Activated CD4-positive, CD25-positive, alpha-beta regulatory T cell treated with anti-CD3 and anti-CD28 coated beads, Interleukin-2, amount 50 U/mL, for 16 hours (primary cell): ENCODE measurements at regions not wholly inside any gene's neighbourhood (a gene's known extent, or its start where the extent isn't known, plus 50 kb on each side); places are given as distances from the start of the nearest gene placed in this dataset.

Experiments
- DNase-seq: peaks from one replicate; pipeline ENCODE4 v3.0.0-alpha.2; 2020; ENCODE audit warnings: low read depth, low spot score

DNA sequence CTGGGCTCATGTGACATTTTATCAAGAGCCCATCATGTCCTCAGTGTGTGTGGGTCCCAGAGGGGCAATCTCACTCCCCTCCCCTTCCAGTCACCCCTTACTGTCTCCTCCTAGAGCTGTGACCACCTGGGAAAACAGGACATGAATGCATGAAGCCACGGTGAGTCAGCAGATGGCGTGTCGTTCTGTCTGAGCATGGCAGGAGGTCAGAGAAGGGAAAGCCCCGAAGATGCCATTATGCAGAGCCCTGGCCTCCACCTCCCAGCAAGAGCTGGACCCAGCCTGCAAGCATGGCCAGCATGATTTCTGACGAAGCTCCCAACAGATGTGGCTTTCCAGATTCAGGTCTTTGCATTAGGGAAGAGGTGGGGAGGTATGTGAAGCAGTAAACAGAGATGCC is 118.5 kb downstream of the TLE3 start:
- DNase-seq = no peak

DNA sequence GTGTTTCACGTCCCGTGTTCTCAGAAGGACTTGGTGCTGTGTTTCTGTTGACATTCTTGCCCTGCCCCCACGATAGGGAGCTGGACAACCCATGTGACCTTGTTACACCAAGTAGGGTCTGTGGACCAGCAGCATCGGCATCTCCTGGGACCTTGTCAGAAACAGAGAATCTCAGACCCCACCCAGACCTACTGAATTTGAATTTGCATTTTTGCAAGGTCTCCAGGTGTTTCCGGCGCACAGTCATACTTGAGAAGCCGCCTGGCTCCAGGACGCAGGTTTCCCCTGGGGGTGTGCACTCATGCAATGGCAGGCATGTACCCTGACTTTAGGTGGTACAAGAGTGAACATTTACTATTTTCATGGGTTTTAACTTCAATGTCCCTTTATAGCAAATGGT is 117.9 kb downstream of the TLE3 start:
- no peak for DNase-seq

DNA sequence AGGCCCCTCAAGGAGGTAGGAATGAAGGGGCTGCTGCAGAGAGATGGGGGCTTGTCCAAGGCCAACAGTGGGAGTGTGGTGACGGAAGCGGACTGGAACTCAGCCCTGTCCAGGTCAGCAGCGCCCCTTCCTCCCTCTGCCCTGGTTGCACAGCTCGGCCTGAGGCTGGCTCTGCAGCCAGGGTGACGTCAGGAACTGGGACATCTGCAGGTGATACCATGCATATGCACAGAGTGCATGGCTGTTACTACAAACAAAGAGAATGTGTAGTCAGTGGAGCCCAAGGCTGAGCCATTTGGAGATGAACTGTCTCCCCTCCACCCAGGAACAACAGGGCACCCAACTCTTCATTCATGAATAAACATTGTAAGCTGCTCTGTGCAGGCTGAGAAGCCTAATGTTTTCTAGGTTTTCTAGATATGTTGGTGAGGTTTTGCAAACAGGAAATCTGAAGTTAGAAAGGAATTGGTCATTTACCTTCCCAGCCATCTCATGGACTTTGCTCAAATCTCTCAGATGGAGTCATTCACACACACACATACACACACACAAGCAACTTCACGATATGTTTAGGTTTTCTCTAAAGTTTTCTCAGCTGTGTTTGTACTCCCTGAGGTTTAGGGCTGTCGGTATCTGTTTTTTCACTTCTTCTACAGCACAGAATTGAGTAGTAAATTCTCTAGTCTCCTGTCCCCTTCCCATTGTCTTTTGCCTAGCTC is 117.2 kb downstream of the TLE3 start:
- DNase-seq = no peak

DNA sequence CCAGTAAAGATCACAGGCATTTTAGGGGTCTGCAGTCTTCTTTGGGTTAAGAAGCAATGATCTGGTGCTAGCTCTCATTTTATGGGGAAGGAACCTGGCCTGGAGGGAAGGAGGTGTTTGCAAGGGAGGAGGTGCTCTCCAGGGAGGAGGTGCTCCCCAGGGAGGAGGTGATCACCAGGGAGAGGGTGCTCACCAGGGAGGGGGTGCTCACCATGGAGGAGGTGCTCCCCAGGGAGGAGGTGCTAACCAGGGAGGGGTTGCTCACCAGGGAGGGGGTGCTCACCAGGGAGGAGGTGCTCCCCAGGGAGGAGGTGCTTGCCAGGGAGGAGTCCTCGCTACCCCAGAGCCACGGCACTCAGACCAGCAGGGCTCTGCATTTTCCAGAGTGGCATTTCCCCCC is 115.7 kb downstream of the TLE3 start:
- DNase-seq = no peak

DNA sequence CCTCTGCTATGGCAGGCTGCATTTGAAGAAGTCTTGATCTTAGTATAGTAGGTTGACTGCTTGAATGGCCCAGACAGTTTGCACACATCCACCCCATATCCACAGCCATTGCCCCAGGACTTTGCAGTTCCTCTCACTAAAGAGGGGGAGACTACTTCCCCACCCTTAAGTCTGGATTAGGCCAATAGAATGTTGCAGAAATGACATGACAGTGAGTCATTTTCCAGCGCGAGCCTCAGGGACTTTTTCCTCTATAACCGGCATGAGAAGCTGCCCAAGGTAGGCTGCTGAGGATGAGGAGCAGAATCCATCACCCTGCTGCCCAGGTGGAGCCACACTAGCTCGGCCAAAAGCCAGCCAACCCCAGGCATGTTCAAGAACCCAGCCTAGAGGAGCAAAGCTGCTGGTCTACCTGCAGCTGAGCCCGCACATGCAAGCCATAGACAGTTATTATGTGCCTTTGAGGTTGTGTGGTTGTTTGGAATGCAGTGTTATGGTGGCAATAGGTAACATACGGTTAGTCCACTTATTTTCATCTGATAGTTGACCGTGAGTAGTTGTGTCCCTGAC is 113.9 kb downstream of the TLE3 start:
- DNase-seq = no peak

DNA sequence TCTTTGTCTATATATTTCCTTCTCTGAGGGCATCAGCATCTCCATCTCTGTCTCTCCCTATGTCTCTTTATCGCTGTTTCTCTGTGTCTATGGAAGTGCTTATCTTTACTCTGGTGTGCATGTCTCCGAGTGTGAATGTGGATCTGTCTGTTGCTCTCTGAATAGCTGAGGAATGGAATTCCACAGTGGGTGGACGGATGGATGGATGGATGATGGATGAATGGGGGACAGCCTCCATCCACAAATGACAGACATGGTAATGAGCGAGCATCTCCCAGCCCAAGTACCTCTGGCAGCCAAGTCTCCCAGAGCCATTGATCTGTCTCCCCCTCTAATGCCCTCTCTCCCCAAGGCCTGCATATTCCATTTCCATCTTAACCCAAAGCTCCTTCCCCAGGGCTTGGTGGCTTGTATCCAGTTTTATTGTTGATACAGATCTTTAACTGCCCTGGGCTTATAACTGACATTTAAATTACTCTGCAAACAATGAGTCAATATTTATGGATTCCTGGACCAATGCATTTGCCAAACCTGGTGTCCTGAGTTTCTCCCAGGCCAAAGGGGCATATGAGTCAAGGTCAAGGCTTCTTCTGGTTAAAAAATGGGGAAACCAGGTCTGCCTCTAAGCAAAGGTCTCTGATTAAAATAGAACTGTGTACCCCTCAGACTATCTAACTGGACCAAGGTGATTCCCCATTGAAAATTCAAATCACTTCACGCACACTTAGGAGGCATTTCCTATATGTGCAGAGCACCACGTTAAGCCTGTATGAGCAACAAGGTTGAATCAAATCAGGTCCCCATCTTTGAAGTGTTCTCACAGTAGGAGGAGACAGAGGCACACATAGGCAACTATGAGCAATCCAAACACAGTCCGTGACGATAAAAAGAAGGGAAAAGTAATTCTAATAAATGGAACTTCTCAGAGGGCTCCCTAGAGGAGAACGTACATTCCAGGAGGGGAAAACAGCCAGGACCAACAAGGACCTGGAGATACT is 109.9 kb downstream of the TLE3 start:
- DNase-seq = no peak

DNA sequence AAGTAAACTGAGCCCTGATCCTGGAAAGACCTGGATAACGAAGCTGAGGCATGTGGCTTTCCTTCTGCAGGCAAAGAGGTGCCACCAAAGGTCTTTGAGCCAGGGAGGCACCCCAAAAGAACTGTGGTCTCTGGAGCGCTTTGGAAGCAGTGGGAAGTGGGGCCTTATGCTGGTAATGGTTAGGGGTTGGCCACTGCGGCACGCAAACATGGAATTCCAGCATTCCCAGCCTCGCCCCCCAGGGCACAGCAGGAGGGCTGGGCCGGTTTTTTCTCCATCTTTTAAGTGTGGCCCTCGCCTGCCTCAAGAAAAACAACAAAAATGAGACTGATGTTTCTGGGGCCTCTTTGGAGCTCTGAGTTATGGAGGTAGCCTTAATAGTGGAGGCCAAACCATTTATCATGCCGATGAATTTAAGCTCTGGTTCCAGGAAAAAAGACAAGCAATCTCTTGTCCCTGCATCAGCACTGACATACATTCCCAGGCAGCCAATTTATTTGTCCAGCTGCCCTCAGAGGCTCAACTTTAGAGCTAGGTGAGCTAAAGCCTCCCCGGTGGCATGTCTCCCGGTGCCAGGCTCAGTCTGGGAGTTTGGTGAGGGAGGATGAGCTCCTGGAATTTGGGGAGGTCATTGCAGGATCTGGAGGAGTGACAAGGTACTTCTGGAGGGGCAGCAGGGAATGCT is 109.0 kb downstream of the TLE3 start:
- no peak for DNase-seq

DNA sequence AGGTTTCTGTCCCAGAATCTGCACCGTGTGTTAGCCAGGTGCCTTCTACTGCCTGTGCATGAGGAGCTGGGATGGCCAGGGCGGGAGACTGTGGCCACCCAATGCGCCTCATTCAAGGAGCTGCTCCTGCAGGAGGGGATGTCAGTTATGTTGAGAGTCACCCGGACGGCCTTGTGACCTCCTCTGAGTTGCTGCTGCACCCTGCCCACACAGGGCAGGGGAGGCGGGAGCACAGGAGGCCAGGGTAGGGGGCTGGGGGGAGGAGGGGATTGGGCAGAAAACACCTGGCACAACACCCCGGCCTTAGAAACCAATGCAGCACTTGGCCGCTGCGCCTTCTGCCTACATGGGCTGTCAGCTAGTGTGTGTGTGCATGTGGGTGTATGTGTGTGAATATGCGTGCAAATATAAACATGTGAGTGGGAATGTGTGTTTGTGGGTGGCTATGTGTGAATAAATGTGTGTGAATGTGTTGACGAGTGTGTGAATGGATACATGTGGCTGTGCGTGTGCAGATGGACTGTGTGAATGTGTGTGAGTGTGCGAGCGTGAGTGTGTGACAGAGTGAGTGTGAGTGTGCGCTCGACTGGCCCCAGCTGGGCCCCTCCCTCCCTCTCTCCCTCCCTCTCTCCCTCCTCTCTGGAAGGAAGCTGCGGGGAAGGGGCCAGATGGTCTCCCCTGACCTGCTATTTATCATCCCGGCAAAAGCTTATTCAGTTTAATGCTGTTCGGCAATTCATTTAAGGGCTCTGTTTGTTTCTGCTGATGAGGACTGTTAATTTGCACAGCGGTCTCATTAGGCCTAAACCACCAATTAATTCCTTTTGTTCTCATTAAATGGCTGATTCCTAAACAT is 106.9 kb downstream of the TLE3 start:
- no peak for DNase-seq

DNA sequence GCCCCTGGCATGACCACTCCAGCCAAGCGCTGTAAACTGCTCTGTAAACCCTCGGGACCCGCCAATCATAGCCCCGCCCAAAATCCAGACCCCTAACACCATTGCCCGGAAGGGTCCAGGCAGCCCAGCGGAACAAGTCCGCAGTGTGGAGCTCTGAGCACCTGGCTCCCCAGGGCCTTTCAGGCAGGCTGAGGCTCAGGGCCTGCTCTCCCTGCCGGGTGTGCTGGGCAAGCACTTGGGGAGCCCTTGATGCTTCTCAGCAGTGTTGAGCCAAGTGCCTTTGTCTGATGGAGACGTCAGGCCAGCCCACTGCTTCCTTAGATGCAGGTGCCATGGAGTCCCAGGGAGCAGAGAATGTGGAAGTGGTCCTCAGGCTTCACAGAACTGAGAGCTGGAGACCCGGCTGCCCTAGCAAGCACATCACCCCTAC is 106.2 kb downstream of the TLE3 start:
- no peak for DNase-seq

DNA sequence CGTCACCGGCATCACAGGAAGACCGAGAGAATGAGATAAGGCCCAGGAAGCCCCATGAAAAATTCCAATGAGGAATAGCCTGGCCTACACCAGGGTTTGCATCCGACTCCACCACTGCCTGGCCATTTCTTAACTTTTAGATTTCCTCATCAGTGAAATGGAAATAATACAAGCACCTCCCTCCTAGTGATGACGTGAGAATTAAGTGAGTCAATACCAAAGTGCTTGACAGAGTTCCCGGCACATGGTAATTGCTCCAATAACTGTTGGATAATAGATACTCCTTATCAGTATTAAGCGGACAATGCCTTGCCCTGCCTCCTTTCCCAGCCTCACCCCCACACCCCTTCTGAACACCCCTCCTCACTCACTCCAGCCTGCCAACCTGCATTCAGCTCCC is 105.4 kb downstream of the TLE3 start:
- no peak for DNase-seq

DNA sequence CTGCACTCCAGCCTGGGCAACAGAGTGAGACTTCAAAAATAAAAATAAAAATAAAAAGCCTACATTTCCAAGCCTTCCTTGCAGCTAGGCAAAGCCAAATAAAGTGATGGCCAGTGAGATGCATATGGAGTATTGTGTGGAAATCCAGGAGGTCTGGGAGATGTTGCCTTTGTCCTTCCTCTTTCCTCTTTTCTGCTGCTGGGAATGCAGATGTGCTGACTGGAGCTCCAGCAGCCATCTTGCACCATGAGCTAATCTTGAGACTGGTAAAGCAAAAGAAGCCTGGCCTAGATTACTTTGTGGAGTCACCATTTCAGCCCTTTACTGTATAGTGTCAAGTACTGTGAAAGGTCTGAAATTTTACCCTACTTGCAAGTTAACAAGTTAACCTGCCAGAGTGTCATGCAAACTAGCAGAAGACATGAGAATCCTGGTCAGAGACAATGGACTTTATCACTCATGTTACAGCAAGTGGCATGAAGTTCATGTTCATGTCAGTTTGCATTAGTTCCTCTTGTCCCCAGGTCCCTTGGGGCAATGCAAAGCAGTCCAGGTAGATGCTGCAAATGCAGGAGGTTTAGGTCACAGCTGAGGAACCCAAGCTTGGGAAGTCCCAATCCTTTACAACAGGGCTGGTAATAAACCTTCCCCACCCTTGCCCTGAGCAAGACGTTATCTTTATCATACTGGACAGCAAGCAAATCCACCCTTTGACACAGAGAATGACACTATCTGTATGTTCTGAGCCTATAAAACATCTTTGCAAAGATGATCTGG is 103.1 kb downstream of the TLE3 start:
- no peak for DNase-seq

DNA sequence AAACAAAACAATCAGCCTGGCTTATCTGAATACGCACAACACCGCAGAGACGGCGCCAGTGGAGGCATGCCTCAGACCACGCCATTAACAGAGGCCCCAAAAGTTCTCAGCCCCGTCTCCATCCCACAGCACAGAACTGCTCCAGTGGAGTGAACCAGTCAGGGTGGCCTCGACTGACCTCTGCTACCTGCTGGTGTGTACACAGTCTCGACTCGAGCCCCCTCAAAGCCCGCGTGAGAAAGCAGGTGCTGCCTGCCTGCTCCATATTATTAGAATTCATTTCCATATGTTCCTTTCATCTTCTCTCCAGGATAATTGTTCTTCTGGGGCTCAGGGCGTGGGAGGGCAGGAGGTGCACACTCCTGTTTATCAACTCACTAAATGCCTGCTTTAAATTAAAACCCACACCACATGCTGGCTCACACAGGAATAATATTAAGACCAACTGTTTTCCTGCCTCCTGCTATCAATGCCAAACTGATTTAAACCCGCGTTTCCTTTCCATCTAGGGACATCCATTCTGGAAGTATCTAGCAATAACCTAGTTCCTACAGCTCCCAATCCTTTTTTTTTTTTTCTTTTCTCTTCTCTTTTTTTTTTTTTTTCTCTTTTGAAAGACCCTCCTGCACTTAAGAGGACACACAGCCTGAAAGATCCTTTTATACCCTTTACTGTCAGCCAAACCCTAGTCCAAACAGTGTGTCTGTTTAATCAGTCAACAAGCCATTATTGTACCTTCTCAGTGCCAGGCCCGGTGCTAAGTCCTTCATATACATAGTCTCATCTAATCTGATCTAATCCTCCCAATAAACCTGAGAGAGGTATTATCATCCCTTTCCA is 101.2 kb downstream of the TLE3 start:
- DNase-seq = no peak

DNA sequence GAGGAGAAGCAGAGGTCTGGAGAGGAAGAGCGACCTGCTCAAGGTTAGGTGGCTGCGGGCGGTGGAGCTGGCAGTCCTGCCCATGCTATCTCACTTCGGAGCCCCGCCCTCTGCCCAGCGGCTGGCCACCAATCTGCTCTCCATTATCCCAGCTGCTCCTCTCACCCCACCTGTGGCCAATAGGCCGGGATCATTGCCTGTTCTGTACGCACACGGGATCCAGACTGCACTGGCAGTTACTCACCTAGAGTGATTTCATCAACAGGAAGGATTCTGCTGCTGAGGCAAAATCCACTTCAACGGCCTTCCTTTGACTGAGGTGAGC is 100.6 kb downstream of the TLE3 start:
- DNase-seq = no peak
